ENCODE measurements at regions not wholly inside any gene's neighbourhood (a gene's known extent, or its start where the extent isn't known, plus 50 kb on each side); places are given as distances from the start of the nearest gene placed in this dataset.
"Not testable (repeated sequence)": the region's sequence is repeated elsewhere in the genome, so short reads cannot be mapped to it uniquely, and the experiment has no call there.

GRCh38 chr5:54404568-54404967 is 50.9 kb upstream of the HSPB3 start:
- no peak for DNase-seq

- no peak for DNase-seq
Observed at GRCh38 chr5:54403885-54404416, 51.5 kb upstream of the HSPB3 start.

- DNase-seq: no peak
Observed at GRCh38 chr5:54403121-54403520, 52.4 kb upstream of the HSPB3 start.

- no peak for DNase-seq
Observed at GRCh38 chr5:54401515-54401914, 54.0 kb upstream of the HSPB3 start.

- no peak for DNase-seq
Observed at GRCh38 chr5:54398191-54398590, 57.3 kb upstream of the HSPB3 start.

- DNase-seq: no peak
Observed at GRCh38 chr5:54397420-54397819, 58.1 kb upstream of the HSPB3 start.

GRCh38 chr5:54393007-54393406 is 62.5 kb upstream of the HSPB3 start:
- DNase-seq: not testable (repeated sequence)

- DNase-seq: no peak
Observed at GRCh38 chr5:54390539-54391031, 64.9 kb upstream of the HSPB3 start.

GRCh38 chr5:54390015-54390414 is 65.5 kb upstream of the HSPB3 start:
- DNase-seq: peak; percentile 35

GRCh38 chr5:54389399-54389798 is 66.1 kb upstream of the HSPB3 start:
- DNase-seq: not testable (repeated sequence)

GRCh38 chr5:54388811-54389210 is 66.7 kb upstream of the HSPB3 start:
- DNase-seq: no peak

- no peak for DNase-seq
Observed at GRCh38 chr5:54388409-54388808, 67.1 kb upstream of the HSPB3 start.

- no peak for DNase-seq
Observed at GRCh38 chr5:54387659-54388232, 67.8 kb upstream of the HSPB3 start.

GRCh38 chr5:54387031-54387430 is 68.5 kb upstream of the HSPB3 start:
- no peak for DNase-seq

- DNase-seq: no peak
Observed at GRCh38 chr5:54385994-54386393, 69.5 kb upstream of the HSPB3 start.

- no peak for DNase-seq
Observed at GRCh38 chr5:54384356-54384933, 71.1 kb upstream of the HSPB3 start.

GRCh38 chr5:54383941-54384340 is 71.6 kb upstream of the HSPB3 start:
- no peak for DNase-seq

GRCh38 chr5:54383225-54383901 is 72.1 kb upstream of the HSPB3 start:
- DNase-seq: no peak

- not testable (repeated sequence) for DNase-seq
Observed at GRCh38 chr5:54381319-54381718, 70.9 kb upstream of the ARL15 start.

- DNase-seq: no peak
Observed at GRCh38 chr5:54379590-54379989, 69.2 kb upstream of the ARL15 start.

GRCh38 chr5:54378707-54379106 is 68.3 kb upstream of the ARL15 start:
- no peak for DNase-seq

- DNase-seq: not testable (repeated sequence)
Observed at GRCh38 chr5:54377339-54377738, 67.0 kb upstream of the ARL15 start.

GRCh38 chr5:54370982-54371381 is 60.6 kb upstream of the ARL15 start:
- DNase-seq: no peak
